ENCODE measurements at regions not wholly inside any gene's neighbourhood (a gene's known extent, or its start where the extent isn't known, plus 50 kb on each side); places are given as distances from the start of the nearest gene placed in this dataset.
"Not testable (repeated sequence)": the region's sequence is repeated elsewhere in the genome, so short reads cannot be mapped to it uniquely, and the experiment has no call there.

DNA sequence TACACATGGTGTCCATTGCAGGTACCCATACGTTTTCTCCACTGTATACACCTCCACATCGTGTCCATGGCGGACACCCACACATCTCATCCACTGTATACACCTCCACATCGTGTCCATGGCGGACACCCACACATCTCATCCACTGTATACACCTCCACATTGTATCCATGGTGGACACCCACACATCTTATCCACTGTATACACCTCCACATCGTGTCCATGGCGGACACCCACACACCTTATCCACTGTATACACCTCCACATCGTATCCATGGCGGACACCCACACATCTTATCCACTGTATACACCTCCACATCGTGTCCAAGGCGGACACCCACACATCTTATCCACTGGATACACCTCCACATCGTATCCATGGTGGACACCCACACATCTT, 50.4 kb upstream of the TTC34 start:
- not testable (repeated sequence) for H3K9me3 ChIP-seq (replicated peaks; ENCODE audit: control insufficient read depth, low read depth, low read length); DNase-seq; H3K36me3 ChIP-seq (ENCODE audit: control insufficient read depth, insufficient read depth, low read length); H3K27ac ChIP-seq (ENCODE audit: low read length); H3K4me3 ChIP-seq (ENCODE audit: low read length)
- Histone ChIP-seq H3K4me1 (ENCODE audit: control insufficient read depth, insufficient read depth, low read length) (peaks cover 15% of the 10 kb centered on the region), H3K27me3 (ENCODE audit: control insufficient read depth, insufficient read depth, low read length) (peaks cover 33% of the 10 kb centered on the region)
- WGBS (ENCODE audit: insufficient coverage), result 88% methylated on average over 12 of the region's 12 CpGs

DNA sequence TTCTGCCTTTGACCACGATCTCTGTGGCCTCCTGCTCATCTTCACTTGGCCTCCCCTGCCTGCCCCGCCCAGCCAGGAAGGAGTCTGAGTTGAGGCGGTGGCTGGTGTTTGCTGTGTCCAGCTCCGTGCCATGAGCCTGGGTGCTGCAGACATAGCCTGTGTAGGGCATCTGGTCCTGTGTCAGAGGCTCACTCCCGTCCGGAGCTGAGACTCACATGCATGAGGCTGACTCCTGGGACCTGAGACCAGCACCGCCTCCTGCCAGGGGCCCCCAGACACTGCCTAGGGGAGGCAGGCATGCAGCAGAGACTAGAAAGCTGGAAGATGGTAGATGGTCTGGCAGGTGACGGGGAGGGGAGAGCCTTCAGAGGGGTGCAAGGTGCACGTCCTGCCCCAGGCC, 52.2 kb upstream of the TTC34 start:
- WGBS (ENCODE audit: insufficient coverage), result 77% methylated on average over 9 of the region's 9 CpGs
- H3K4me3 ChIP-seq (ENCODE audit: low read length), result no peak overlapping the region
- no peak for DNase-seq
- peaks cover 15% of the 10 kb centered on the region for H3K4me1 ChIP-seq (ENCODE audit: control insufficient read depth, insufficient read depth, low read length)
- H3K27me3 ChIP-seq (ENCODE audit: control insufficient read depth, insufficient read depth, low read length), result peaks cover 43% of the 10 kb centered on the region
- no peaks in the 10 kb centered on the region for H3K9me3 ChIP-seq (replicated peaks; ENCODE audit: control insufficient read depth, low read depth, low read length)
- H3K36me3 ChIP-seq (ENCODE audit: control insufficient read depth, insufficient read depth, low read length), result no peaks in the 10 kb centered on the region
- no peak overlapping the region for H3K27ac ChIP-seq (ENCODE audit: low read length)

DNA sequence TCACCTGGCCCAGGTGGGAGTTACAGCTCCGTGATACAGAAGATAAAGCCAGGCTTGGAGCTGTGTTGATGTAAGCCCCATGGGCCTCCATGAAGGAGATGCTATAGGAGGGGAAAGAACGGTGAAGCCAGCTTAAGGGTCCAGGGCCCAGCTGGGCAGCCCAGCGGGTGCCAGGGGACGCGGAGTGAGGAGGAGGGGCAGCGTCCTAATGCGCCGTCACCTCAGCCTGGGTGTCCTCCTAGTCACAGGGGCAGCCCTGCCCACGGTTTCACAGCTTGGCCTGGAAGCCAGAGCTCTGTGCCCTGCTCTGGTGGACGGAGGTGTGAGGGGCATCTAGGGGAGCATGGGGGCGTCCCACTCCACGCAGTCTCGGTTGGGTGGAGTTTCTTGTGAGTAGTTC, 52.7 kb upstream of the TTC34 start:
- peaks cover 44% of the 10 kb centered on the region for H3K27me3 ChIP-seq (ENCODE audit: control insufficient read depth, insufficient read depth, low read length)
- WGBS (ENCODE audit: insufficient coverage), result 86% methylated on average over 13 of the region's 13 CpGs
- no peaks in the 10 kb centered on the region for H3K9me3 ChIP-seq (replicated peaks; ENCODE audit: control insufficient read depth, low read depth, low read length)
- DNase-seq, result no peak
- H3K4me1 ChIP-seq (ENCODE audit: control insufficient read depth, insufficient read depth, low read length), result peaks cover 15% of the 10 kb centered on the region
- no peak overlapping the region for H3K27ac ChIP-seq (ENCODE audit: low read length)
- H3K4me3 ChIP-seq (ENCODE audit: low read length), result no peak overlapping the region
- H3K36me3 ChIP-seq (ENCODE audit: control insufficient read depth, insufficient read depth, low read length), result no peaks in the 10 kb centered on the region

DNA sequence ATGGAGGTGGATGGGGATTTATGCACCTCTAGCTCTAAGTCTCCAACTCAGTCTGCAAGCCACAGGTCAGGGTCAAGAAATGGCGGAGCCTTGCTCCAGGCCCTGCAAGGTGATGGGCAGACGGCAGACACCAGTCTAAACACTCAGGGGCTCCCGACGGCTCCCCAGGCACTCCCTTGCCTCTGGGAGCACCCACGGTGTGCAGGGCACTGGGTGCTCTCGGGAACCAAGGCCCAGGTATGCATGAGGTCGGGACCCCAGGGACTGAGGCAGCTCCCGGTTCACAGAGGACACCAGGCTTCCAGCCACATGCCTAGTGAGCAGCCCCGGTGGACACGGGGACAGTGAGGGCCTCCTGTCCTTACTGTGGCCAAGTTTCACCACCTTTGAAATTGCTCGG, 53.1 kb upstream of the TTC34 start:
- DNase-seq, result no peak
- H3K27ac ChIP-seq (ENCODE audit: low read length), result no peak overlapping the region
- H3K36me3 ChIP-seq (ENCODE audit: control insufficient read depth, insufficient read depth, low read length), result no peaks in the 10 kb centered on the region
- peaks cover 15% of the 10 kb centered on the region for H3K4me1 ChIP-seq (ENCODE audit: control insufficient read depth, insufficient read depth, low read length)
- H3K9me3 ChIP-seq (replicated peaks; ENCODE audit: control insufficient read depth, low read depth, low read length), result no peaks in the 10 kb centered on the region
- WGBS (ENCODE audit: insufficient coverage), result 66% methylated on average over 11 of the region's 11 CpGs
- peaks cover 44% of the 10 kb centered on the region for H3K27me3 ChIP-seq (ENCODE audit: control insufficient read depth, insufficient read depth, low read length)
- H3K4me3 ChIP-seq (ENCODE audit: low read length), result no peak overlapping the region

DNA sequence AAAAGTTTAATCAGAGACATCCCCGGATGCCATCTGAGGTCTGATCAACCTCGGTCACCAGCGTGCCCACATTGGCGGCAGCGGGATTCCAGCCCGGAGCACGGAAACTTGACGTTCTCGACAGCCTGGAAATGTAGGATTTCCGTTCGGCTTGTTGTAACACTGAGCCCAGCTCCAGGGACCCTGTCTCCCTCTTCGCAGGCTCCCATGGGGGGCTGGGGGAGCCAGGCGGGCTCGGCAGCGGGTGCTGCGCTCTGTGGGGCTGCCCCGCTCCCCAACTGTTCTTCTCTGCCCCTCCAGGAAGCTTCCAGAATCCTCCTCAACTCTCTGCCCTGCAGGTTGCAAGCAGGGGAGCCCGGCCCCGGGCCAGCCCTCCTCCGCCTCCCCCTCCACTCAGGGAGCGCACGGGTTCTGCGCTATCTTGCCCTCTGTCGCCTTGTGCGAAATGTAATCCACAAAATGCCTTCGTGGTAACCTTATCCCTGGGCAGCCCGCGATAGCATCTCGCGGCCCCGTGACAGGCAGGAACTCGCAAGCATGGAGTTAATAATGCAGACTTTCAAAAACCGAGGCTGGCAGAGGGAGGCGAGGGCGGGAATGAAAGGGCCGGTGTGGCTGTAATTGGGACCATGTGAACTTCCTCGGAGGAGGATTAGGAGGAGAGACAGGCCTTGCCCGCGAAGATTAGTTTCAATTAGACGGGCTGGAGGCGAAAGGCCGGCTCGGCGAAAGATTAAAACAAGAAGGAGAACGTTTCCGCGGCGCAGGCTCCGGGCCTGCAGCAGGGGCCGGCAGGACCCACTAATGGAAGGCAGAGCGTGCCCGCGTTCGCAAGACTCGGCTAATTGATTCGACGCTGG, 53.9 kb upstream of the TTC34 start:
- no peak overlapping the region for H3K4me3 ChIP-seq (ENCODE audit: low read length)
- no peaks in the 10 kb centered on the region for H3K9me3 ChIP-seq (replicated peaks; ENCODE audit: control insufficient read depth, low read depth, low read length)
- H3K36me3 ChIP-seq (ENCODE audit: control insufficient read depth, insufficient read depth, low read length), result no peaks in the 10 kb centered on the region
- peaks cover 15% of the 10 kb centered on the region for H3K4me1 ChIP-seq (ENCODE audit: control insufficient read depth, insufficient read depth, low read length)
- H3K27me3 ChIP-seq (ENCODE audit: control insufficient read depth, insufficient read depth, low read length), result peaks cover 44% of the 10 kb centered on the region
- H3K27ac ChIP-seq (ENCODE audit: low read length), result no peak overlapping the region
- WGBS (ENCODE audit: insufficient coverage), result 22% methylated on average over 55 of the region's 57 CpGs
- DNase-seq, result no peak

DNA sequence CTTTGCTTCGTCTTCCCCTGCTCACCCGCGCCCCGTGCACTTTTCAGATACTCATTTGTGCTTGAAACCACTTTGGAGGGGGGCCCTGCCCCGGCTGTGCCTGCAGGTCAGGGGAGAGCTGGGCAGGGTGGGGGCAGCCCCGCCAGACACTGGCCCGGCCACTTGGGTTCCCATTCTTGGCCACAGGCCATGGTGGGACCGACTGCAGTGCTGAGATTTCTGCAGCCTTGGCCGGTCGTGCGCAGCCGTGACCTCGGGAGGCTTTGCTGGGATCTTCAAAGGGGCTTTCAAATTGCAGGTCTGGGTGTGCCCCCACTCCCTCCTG, 54.5 kb upstream of the TTC34 start:
- DNase-seq, result no peak
- no peak overlapping the region for H3K27ac ChIP-seq (ENCODE audit: low read length)
- H3K27me3 ChIP-seq (ENCODE audit: control insufficient read depth, insufficient read depth, low read length), result peaks cover 47% of the 10 kb centered on the region
- H3K4me1 ChIP-seq (ENCODE audit: control insufficient read depth, insufficient read depth, low read length), result peaks cover 15% of the 10 kb centered on the region
- H3K9me3 ChIP-seq (replicated peaks; ENCODE audit: control insufficient read depth, low read depth, low read length), result no peaks in the 10 kb centered on the region
- no peaks in the 10 kb centered on the region for H3K36me3 ChIP-seq (ENCODE audit: control insufficient read depth, insufficient read depth, low read length)
- 14% methylated on average over 13 of the region's 13 CpGs for WGBS (ENCODE audit: insufficient coverage)
- no peak overlapping the region for H3K4me3 ChIP-seq (ENCODE audit: low read length)

DNA sequence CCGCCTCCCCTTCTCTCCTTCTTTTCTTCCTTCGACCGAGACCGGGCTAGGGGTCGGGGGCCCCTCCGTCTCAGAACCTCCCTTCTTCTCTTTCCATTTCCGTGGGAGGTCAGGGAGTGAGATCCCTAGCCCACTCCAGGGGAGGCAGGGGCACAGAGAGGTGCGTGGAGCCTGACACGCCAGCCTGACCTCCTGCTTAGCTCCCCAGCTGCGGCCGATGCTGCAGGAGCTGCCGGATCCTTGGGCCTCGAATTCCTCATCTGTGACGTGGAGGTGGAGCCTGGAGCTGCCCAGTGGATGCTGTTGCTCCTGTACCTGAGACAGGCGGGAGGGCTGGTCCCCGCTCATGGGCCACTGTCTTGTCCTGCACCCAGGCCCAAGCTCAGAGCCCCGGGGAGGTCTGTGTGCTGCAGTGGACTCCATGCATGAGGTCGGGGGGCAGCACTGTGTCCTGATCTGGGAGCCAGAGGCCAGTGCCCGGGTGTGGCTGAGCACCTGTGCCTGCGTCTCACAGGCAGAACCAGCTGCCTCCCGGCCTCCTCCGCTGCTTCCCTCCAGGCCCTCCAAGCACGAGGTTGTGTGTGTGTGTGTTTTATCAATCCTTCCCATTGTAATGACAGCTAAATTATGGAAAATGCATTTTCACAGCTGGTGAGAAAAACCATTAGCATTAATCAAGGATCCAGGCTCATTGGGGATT, 55.3 kb upstream of the TTC34 start:
- 57% methylated on average over 9 of the region's 23 CpGs for WGBS (ENCODE audit: insufficient coverage)
- DNase-seq, result no peak
- Histone ChIP-seq H3K27me3 (ENCODE audit: control insufficient read depth, insufficient read depth, low read length) (peaks cover 54% of the 10 kb centered on the region), H3K4me1 (ENCODE audit: control insufficient read depth, insufficient read depth, low read length) (peaks cover 15% of the 10 kb centered on the region), H3K36me3 (ENCODE audit: control insufficient read depth, insufficient read depth, low read length) (no peaks in the 10 kb centered on the region), H3K27ac (ENCODE audit: low read length) (no peak overlapping the region), H3K4me3 (ENCODE audit: low read length) (no peak overlapping the region), H3K9me3 (replicated peaks; ENCODE audit: control insufficient read depth, low read depth, low read length) (no peaks in the 10 kb centered on the region)

DNA sequence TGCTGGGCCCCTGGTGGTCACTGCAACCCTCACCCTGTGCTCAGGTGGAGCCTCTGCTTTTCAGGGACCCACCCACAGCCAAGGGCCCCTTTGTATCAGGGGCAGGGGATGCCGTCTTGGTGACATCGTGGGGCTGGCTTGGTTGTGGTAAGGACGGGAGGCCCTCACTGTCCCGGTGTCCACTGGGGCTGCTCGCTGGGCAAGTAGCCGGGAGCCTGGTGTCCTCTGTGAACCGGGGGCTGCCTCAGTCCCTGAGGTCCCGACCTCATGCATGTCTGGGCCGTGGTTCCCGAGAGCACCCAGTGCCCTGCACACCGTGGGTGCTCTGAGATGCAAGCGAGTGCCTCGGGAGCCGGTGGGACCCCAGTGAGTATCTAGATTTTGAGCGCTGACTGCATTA, 56.0 kb upstream of the TTC34 start:
- Histone ChIP-seq H3K27ac (ENCODE audit: low read length) (no peak overlapping the region), H3K36me3 (ENCODE audit: control insufficient read depth, insufficient read depth, low read length) (no peaks in the 10 kb centered on the region), H3K4me3 (ENCODE audit: low read length) (no peak overlapping the region), H3K27me3 (ENCODE audit: control insufficient read depth, insufficient read depth, low read length) (peaks cover 59% of the 10 kb centered on the region), H3K4me1 (ENCODE audit: control insufficient read depth, insufficient read depth, low read length) (peaks cover 15% of the 10 kb centered on the region), H3K9me3 (replicated peaks; ENCODE audit: control insufficient read depth, low read depth, low read length) (no peaks in the 10 kb centered on the region)
- no peak for DNase-seq
- WGBS (ENCODE audit: insufficient coverage), result 74% methylated on average over 10 of the region's 15 CpGs

DNA sequence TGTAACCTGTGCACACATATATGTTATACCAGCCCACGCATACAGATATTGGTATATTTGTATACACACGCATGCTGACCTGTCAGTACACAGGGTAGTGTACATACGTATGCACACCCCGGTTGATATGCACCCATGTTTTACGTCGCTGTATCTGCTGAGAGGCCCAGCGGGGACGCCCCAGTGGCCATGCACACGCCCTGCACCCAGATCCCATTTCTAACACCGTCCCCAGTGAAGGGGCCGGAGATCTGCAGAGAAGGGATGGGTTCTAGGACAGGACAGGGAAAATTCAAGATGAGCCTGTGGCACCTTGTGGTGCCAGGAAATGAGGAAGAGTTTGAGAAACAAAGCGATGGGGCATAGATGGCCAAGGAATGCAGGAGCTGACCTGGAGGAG, 57.2 kb upstream of the TTC34 start:
- H3K36me3 ChIP-seq (ENCODE audit: control insufficient read depth, insufficient read depth, low read length), result no peaks in the 10 kb centered on the region
- H3K9me3 ChIP-seq (replicated peaks; ENCODE audit: control insufficient read depth, low read depth, low read length), result no peaks in the 10 kb centered on the region
- DNase-seq, result no peak
- peaks cover 64% of the 10 kb centered on the region for H3K27me3 ChIP-seq (ENCODE audit: control insufficient read depth, insufficient read depth, low read length)
- H3K4me3 ChIP-seq (ENCODE audit: low read length), result no peak overlapping the region
- peaks cover 15% of the 10 kb centered on the region for H3K4me1 ChIP-seq (ENCODE audit: control insufficient read depth, insufficient read depth, low read length)
- 94% methylated on average over 7 of the region's 12 CpGs for WGBS (ENCODE audit: insufficient coverage)
- H3K27ac ChIP-seq (ENCODE audit: low read length), result no peak overlapping the region

DNA sequence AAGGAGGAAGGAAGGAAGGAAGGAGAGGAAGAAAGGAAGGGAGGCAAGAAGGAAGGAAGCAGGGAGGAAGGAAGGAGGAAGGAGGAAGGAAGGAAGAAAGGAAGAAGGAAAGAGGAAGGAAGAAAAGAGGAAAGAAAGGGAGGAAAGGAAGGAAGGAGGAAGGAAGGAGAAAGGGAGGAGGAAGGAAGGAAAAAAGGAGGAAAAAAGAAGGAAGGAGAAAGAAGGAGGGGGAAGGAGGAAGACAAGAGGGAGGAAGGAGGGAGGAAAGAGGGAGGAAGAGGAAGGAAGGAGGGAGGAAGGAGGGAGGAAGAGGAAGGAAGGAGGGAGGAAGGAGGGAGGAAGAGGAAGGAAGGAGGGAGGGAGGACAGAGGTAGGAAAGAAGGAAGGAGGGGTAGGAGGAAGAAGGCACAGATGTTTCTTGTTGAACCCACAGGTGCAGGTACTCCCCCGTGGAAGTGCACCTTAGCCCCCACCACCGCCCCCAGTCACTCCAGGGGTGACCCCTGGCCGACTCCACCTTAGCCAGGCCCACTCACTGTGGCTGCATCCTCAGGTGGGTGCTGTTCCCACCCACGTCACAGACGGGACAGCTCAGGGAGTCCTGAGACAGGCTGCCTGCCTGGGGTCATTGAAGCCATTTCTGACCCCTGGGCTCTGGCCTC, 57.9 kb upstream of the TTC34 start:
- H3K4me3 ChIP-seq (ENCODE audit: low read length), result no peak overlapping the region
- no peak overlapping the region for H3K27ac ChIP-seq (ENCODE audit: low read length)
- H3K9me3 ChIP-seq (replicated peaks; ENCODE audit: control insufficient read depth, low read depth, low read length), result no peaks in the 10 kb centered on the region
- H3K27me3 ChIP-seq (ENCODE audit: control insufficient read depth, insufficient read depth, low read length), result peaks cover 63% of the 10 kb centered on the region
- no peak for DNase-seq
- H3K36me3 ChIP-seq (ENCODE audit: control insufficient read depth, insufficient read depth, low read length), result no peaks in the 10 kb centered on the region
- 76% methylated on average over 5 of the region's 5 CpGs for WGBS (ENCODE audit: insufficient coverage)
- peaks cover 15% of the 10 kb centered on the region for H3K4me1 ChIP-seq (ENCODE audit: control insufficient read depth, insufficient read depth, low read length)
